ENCODE measurements at regions not wholly inside any gene's neighbourhood (a gene's known extent, or its start where the extent isn't known, plus 50 kb on each side); places are given as distances from the start of the nearest gene placed in this dataset.

DNA sequence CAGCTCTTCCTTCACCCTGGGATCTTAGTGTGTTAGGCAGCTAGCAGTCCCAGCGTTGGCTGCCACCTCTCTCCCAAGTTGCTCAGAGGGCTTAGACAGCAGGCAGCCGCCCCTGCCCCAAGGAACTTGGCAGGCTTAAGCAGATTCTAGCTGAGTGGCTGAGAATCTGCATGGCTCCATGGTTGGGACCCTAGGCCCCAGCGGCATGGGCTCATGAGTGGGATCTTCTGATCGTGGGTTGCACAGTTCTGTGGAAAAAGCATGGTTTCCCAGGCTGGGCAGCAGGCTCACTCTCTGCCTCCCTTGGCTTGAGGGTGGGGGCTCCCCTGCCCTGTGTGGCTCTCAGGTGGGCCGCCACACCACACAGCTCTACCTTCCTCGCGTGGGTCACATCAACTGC, 1624.9 kb downstream of the GRIK2 start:
- Histone ChIP-seq H3K4me1 (no peaks in the 10 kb centered on the region), H3K27me3 (ENCODE audit: low read depth) (no peaks in the 10 kb centered on the region), H3K36me3 (no peaks in the 10 kb centered on the region), H3K4me3 (no peak overlapping the region), H3K9me3 (replicated peaks) (peaks cover 21% of the 10 kb centered on the region), H3K27ac (replicated peaks) (no peak overlapping the region)
- DNase-seq, result no peak
- intact Hi-C loops (cut with micrococcal nuclease), result no loop called here
- no peak for TF ChIP-seq CTCF (IDR thresholded peaks at IDR 0.05; ENCODE audit: borderline replicate concordance)

DNA sequence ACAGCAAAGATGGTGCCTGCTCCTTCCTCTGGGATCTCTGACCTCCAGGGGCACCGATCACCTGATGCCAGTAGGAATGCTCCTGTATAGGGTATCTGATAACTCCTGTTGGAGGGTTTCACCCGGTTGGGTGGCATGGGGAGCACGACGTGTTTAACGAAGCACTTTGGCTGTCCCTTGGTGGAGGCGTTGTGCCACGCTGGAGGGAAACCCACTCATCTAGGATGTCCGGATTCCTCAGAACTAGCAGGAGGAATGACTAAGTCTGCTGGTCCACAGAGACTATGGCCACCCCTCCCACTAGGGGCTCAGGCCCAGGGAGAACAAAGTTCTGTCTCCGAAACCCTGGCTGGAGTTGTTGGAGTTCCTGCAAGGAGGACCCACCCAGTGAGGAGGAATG, 1624.4 kb downstream of the GRIK2 start:
- no peak overlapping the region for H3K27ac ChIP-seq (replicated peaks)
- peaks cover 26% of the 10 kb centered on the region for H3K9me3 ChIP-seq (replicated peaks)
- intact Hi-C loops (cut with micrococcal nuclease), result no loop called here
- no peak for DNase-seq
- no peaks in the 10 kb centered on the region for H3K4me1 ChIP-seq
- no peak overlapping the region for H3K4me3 ChIP-seq
- no peaks in the 10 kb centered on the region for H3K36me3 ChIP-seq
- no peak for TF ChIP-seq CTCF (IDR thresholded peaks at IDR 0.05; ENCODE audit: borderline replicate concordance)
- H3K27me3 ChIP-seq (ENCODE audit: low read depth), result no peaks in the 10 kb centered on the region

GRCh38 chr6:103011605-103012004, 1618.1 kb downstream of the GRIK2 start:
- H3K4me3 ChIP-seq, result no peak overlapping the region
- H3K36me3 ChIP-seq, result no peaks in the 10 kb centered on the region
- no peak for TF ChIP-seq CTCF (IDR thresholded peaks at IDR 0.05; ENCODE audit: borderline replicate concordance)
- H3K4me1 ChIP-seq, result no peaks in the 10 kb centered on the region
- DNase-seq, result no peak
- intact Hi-C loops (cut with micrococcal nuclease), result no loop called here
- H3K27me3 ChIP-seq (ENCODE audit: low read depth), result no peaks in the 10 kb centered on the region
- peaks cover 68% of the 10 kb centered on the region for H3K9me3 ChIP-seq (replicated peaks)
- H3K27ac ChIP-seq (replicated peaks), result no peak overlapping the region

GRCh38 chr6:103002282-103002681, 1608.8 kb downstream of the GRIK2 start:
- Histone ChIP-seq H3K4me1 (no peaks in the 10 kb centered on the region), H3K36me3 (no peaks in the 10 kb centered on the region), H3K27ac (replicated peaks) (no peak overlapping the region), H3K4me3 (no peak overlapping the region), H3K9me3 (replicated peaks) (peaks cover 13% of the 10 kb centered on the region), H3K27me3 (ENCODE audit: low read depth) (no peaks in the 10 kb centered on the region)
- no peak for DNase-seq
- intact Hi-C loops (cut with micrococcal nuclease), result no loop called here
- no peak for TF ChIP-seq CTCF (IDR thresholded peaks at IDR 0.05; ENCODE audit: borderline replicate concordance)

- DNase-seq, result no peak
- Histone ChIP-seq H3K36me3 (no peaks in the 10 kb centered on the region), H3K27ac (replicated peaks) (no peak overlapping the region), H3K4me3 (no peak overlapping the region), H3K4me1 (no peaks in the 10 kb centered on the region), H3K27me3 (ENCODE audit: low read depth) (no peaks in the 10 kb centered on the region), H3K9me3 (replicated peaks) (peaks cover 9% of the 10 kb centered on the region)
- intact Hi-C loops (cut with micrococcal nuclease), result no loop called here
- no peak for TF ChIP-seq CTCF (IDR thresholded peaks at IDR 0.05; ENCODE audit: borderline replicate concordance)
Observed at GRCh38 chr6:103001724-103002123, 1608.2 kb downstream of the GRIK2 start.

GRCh38 chr6:103000688-103001087, 1607.2 kb downstream of the GRIK2 start:
- Histone ChIP-seq H3K27ac (replicated peaks) (no peak overlapping the region), H3K9me3 (replicated peaks) (peaks cover 9% of the 10 kb centered on the region), H3K27me3 (ENCODE audit: low read depth) (no peaks in the 10 kb centered on the region), H3K4me1 (no peaks in the 10 kb centered on the region), H3K36me3 (no peaks in the 10 kb centered on the region), H3K4me3 (no peak overlapping the region)
- intact Hi-C loops (cut with micrococcal nuclease), result no loop called here
- TF ChIP-seq CTCF (IDR thresholded peaks at IDR 0.05; ENCODE audit: borderline replicate concordance), result no peak
- DNase-seq, result no peak

Data from left ventricle myocardium inferior (tissue), 1 donor.